GM04504 (cell line): ENCODE measurements at regions not wholly inside any gene's neighbourhood (a gene's known extent, or its start where the extent isn't known, plus 50 kb on each side); places are given as distances from the start of the nearest gene placed in this dataset.
"Not testable (repeated sequence)": the region's sequence is repeated elsewhere in the genome, so short reads cannot be mapped to it uniquely, and the experiment has no call there.

ENCODE experiments used
- DNase-seq: peaks from one replicate; pipeline ENCODE4 v3.0.0-alpha.2; 2012; ENCODE audit warnings: low read depth

DNA sequence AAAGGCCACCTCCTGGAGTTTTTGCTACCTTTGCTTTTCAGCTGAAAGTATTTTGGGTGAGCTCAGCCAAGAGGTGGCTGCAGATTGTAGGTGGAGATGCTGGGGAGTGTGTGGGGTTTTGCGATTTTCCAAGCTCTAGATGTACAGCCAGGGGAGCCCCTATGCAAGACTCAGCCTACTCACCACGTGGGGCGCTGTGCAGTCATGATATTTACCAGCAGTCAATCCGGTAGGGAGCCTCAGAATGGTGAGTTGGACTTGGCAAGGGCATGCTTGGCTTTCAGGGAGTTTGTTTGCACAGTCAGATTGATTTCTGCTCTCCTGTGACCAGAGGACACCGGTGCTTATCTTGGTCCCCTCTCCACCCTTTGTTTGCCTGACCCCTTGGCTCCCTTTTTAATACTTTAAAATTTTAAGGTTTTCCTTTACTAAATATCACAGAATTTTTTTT, 175.3 kb downstream of the UTP18 start:
- DNase-seq = no peak

DNA sequence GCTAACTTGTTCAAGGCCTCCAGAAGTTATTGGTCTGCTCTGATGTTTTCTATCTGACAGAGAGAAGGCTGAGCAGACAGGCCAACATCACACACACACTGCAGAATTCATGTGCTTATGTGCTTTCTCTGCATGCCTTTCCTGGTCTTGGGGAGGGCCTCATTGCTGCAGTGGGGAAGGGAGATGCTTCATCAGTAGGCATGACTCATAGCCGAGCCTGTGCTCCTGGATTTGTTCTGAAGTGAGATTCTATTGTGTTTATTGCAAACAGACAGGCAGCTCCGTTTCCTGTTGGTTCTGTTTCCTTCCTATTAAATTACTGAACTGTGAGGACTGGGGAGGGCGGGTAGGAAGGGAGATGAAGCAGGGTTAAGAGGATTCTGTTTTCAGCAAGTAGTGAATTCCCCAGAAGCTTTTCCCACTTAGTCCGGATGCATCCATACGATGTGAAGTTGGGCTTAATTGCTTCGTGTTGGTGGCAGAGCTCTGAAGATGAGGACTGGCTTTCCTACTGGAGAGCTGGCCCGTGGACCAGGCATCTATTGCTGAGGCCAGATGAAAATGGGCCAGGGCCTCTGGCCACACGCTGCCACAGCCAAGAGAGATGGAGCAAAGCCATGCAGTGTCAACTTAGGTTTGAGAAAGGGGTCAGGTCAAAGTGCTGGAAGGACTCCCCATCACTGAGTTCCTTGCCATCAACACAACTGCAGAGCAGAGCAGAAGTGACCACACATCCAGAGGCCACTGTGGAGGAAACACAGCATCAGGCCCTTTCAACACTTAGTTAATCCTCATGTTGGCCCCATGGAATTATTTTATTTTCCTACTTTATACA, 179.3 kb downstream of the UTP18 start:
- no peak for DNase-seq

DNA sequence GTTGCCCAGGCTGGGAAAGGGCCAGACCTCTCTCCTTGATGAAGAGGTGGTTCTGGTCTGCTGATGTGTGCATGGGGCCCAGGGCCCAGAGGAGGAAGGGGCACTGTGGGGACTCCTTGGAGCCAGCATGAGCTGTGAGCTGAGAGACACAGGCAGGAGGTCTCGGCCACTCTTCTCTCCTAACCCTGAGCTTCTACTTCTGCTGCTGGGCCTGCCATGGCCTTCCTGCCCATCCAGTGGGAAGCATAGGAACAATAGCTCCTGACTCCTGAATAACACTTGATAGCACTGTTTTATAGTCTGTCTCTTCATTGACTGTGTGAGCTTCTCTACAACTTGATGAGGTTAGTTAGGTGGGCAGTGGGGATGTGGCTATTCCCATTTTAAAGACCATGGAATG, 181.1 kb downstream of the UTP18 start:
- DNase-seq = no peak

DNA sequence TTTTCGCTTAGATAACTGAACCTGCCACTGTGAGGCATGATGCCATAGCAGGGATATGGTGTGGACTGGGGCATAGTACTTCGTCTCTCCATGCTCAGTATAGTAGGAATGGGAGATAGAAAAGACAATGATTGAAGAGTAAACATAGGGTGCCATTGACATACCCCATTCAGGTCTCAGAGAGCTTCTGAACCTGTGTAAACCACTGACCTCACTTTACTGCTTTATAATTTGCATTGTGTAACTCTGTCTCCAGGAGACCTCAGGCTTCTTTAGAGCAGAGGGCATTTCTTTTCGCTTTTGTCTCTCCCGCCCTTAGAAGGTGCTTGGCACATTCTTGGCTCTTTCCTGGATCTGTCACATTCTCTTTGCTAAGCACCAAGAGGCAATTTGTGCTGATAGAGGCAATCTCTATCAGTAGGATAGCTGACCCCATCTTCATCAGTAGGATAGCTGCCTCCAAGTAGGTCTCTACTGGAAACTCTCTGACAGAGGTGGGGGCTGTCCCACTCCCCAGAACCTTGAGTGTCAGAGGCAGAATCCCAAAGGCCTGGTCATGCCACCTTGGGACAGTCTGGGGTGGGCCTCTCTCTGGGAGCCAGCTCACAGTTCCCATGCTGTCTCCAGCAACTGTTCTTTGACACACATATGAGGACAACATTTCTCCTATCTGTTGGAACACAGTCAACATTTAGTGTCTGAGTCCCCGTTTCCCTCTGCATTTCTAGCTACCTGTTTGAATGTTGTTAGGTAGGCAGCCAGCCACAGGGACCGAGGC, 181.9 kb downstream of the UTP18 start:
- no peak for DNase-seq

DNA sequence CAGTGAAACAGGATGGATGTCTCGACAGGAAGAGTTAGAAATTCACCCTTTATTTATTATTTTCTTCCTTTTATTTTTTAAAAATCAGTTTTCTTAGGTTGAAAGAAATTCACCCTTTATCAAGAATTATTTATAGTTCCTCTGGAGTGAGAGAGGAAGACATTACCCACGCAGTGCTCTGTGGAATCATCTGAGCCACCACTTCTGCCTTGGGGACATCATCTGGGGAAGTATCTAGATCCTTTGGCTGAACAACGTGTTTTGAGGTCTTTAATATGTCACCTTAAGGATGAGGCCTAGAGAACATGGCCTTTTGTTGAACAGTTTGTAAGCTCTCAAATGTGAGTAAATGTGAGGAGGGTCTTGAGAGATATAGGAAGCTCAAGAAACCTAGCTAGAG, 183.3 kb downstream of the UTP18 start:
- no peak for DNase-seq

DNA sequence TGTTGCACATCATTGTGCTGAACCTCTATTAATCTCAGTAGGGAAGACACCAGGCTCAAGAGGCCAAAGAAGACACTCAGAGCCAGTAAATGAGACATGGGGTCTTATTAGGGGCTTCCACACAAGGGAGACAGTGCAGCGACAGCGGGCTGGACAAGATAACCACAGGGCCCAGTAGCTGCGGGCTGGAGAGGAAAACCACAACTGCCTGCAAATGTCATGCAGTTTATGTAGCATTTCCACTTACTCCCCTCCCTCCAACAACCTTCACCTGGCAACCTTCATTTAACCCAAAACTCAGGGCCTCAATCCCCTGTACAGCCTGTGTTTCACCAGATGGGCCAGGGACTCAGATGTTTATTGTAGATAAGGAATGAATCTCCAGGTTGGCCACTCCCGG, 185.6 kb downstream of the UTP18 start:
- no peak for DNase-seq

DNA sequence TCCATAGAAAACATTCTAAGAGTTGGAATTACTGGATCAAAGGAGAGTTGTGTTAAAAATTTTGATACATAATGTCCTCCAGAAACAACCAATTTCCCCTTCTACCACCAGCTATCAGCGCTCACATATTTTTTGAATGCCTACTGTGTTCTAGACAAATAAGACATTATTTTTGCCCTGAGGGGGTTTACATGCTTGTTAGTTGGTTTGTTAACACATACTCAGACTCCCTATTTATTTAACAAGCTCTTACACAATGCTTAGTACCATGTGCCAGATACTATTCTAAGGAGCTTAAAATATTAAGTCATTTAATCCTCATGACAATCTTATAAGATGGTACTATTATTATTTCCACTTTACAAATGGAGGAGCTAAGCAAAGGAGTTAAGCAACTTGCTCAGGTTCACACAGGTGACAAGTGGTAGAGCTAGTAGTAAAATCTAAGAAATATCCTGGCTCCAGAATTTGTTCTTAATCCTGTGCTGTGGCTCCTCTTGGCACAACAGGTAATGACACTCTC, 194.2 kb downstream of the UTP18 start:
- DNase-seq = no peak

DNA sequence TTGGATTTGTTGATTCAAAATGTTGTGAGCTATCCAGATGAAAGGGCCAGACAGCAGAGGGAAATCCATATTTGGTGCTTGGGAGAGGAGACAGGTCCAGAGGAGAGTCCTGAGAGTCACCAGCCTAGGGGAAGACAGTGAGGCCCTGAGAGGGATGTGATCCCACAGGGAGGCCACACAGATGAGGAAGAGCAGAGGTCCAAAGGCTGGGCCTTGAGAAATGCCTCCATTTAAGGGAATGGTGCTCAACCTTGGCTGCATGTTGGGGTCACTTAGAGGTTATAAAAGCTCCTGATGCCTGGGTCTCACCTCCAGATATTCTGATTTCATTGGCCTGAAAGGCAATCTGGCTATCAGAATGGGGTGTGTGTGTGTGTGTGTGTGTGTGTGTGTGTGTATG, 194.9 kb downstream of the UTP18 start:
- DNase-seq = no peak

DNA sequence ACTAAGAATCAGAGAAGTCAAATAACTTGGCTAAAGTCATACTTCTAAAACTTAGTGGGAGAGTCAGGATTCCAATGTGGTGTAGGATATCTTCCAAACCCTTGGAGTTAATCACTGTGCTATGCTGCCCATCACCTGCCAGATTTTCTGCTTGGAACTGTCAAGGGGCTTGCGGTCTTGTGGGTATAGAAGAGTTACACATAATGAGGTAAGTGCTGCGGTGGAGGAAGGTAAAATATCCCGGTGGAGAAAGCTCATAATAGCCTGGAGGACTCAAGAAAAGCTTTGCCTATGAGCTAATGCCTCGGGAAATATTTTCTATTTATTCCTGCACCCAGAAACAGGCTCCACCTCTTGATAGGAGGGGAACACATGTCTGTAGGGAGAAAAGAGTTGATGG, 195.6 kb downstream of the UTP18 start:
- DNase-seq = no peak

DNA sequence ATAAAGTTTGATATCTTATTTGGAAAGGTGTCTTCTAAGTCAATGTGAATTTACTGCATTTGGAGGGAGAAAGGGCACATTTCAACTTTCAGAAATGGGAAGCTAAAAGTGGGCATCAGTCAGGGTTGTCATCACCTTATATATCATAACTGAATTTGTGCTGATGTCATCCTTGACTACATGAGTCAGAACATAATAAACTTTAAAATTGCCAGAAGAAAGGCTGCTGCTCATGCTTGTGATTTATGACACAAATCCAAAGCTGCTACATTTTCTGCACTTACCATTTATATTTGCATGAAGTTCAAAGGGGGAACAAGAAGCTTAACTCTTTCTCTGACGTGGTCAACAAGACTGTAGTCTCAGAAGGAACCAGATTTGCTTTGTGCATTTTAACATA, 196.6 kb downstream of the UTP18 start:
- no peak for DNase-seq

DNA sequence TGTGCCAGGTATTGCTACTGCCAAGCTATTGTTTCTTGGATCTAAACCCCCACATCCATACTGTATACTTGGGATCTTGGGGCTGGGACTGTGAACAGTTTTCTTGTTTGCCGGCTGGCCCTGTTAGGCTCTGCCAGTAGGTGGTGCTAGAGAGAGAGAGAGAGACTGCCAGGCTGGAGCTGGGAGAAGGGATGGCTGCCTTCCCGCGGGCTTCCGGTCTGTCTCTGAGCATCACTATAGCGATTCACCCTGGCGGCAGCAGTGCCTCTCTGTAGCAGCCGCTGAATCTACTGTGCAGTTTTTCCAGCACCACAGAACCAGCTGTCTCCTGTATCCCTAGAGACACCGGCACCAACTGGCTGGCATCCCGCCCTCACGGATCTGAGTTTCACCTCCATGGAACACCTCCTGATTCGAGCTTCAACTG, 201.2 kb downstream of the UTP18 start:
- DNase-seq = peak; percentile 2

DNA sequence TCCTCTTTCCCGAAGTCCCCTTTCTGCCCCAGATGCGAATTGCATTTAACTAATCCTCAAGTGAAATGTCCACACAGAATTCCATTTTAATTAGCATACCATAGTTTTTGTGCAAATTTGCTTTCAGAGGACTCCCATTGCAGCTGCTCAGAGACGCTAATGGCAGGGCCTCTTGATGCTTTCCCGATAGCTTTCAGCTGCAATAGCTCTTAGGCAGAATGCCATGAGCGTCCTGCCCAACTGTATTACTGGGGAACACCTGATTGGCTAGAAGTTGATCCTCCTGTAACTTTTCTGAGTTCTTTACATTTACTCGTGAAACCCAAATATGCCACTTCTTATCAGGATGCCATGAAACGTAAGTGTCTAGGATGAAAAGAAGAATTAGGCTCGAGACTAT, 203.0 kb downstream of the UTP18 start:
- no peak for DNase-seq

DNA sequence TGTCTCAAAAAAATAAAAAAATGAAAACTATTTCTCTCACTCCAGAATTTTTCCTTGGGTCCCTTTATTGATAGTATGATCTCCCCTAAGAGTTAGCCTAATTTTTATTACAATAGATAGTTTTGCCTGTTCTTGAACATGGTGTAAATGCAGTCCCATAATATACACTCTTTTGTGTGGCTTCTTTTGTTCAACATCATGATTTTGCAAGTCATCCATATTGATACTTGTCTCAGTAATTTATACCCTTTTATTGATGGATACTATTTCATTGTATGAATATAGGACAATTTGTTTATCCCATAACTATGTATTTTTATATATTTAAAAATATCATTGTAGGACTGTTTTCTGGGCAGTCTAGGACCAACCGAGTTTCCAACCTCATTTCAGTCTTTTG, 207.0 kb downstream of the UTP18 start:
- no peak for DNase-seq

DNA sequence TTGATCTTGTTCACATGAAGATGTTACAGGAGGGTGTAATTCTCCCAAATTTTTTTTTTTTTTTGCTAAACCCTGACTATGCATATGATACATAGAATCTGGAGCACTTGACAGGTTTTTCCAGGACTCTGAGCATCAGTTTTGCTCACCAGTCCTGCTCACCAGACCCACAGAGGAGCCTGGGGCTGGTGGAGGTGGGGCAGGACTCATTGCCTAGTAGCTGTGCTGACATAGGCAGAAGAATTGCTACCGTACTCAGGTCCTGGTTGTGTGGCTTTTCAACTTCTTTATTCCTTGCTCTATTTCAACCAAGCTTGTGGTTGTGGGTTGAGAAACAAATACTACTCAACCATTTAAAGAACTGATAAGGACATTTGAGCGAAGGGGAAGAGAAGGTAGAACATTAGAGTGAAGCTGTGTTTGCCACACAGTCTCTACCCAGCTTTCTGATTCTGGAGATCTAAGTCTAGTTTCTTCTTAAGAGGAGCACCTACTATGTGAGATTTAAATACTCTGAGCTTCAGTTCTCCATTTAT, 212.4 kb downstream of the UTP18 start:
- no peak for DNase-seq

DNA sequence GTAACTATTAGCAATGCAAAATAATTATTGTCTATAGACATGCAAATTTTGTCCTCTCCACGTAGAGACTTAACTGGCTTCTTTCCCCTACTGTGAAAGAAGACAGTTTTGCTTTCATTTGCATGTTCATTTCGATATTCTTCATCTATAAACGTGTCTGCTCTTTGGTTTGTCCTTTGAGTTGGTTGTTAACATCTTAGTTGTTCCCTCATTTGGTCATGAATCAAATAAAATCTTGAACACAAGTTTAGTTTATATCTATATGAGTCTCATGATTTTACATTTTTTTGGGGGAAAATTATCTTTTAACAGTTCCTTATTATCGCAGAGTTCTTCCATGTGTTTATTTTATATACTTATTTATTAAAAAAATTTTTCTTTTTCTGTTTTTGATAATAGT, 214.4 kb downstream of the UTP18 start:
- DNase-seq = no peak

DNA sequence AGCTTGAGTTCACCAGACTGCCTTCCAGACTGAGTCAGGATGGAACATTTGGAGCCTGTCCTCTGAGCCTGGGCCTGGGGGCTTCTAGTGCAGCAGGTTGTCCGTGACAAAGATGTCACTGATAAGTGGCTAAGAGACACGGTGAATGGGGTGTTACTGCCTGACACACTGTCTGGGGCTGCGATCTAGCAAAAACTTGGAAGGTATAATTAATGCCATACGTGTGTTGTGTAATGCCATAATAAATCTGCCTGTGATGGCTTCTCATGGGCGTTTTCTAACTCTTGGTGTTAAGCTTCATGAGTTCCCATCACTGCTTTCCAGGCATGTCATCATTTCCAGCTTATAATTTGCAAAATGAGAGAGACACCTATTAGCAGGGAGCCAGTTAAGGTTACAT, 215.4 kb downstream of the UTP18 start:
- peak; percentile 2 for DNase-seq

DNA sequence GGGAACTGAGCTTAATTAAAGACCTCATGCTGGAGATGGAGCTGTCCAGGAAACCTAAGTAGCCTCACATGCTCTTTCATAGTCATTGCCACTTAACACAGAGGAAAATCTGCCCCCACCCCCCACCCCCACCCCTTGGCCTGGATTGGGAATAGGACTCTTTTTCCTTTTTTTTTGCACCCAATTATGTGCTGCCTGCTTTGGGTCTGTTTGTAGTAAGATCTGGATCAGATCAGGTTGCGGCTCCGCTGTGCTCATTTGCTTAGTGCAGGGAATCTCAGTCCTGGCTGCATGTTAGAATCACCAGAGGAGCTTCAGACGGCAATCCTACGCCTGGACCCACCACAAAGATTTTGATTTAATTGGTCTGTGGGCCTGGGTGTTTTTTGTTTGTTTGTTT, 219.0 kb downstream of the UTP18 start:
- no peak for DNase-seq

DNA sequence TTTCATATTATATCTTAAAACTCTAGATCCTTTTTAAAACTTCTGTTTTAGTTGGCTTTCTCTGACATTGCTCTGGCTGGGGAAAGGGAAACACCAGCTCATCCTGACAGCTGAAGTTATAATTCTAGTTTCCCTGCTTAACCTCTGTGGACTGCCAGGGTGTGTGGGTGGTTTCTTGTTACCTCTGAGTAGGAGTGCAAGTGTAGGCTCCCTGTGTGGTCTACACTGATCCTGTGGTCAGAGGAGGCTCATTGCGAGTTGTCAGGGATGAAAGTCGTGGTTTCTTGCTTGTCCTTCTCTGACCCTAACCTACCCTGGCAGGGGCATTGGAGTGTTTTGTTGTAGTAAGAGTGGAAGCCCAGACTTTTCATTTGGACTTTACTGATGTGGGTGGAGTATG, 221.0 kb downstream of the UTP18 start:
- DNase-seq = no peak

DNA sequence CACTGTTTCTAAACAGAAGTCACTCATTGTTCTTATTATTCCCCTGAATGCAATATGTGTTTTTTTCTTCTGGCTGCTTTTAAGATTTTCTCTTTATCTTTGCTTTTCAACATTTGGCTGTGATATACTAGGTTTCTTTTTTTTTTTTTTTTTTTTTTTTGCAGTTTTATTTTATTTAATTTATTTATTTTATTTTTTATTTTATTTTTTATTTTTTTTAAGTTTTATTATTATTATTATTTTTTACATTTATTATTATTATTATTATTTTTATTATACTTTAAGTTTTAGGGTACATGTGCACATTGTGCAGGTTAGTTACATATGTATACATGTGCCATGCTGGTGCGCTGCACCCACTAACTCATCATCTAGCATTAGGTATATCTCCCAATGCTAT, 221.9 kb downstream of the UTP18 start:
- DNase-seq = not testable (repeated sequence)

DNA sequence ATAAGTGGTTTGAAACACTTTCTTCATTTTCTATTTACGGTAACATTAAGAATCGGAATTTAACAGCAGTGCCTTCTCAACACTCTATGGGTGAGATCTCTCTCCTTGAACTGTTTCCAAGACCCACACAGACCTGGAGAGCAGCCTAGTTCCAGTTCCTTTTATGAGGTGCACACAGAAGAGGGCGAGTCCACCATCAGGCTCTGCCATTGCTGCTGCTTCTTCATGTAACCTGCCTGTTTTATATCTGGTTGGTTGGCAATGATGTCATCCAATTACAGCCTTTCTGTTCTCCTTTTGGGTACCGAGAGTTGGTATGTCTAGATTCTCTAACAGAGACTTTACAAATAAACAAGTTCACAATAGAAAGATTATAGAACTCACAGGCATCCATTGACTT, 225.7 kb downstream of the UTP18 start:
- no peak for DNase-seq

DNA sequence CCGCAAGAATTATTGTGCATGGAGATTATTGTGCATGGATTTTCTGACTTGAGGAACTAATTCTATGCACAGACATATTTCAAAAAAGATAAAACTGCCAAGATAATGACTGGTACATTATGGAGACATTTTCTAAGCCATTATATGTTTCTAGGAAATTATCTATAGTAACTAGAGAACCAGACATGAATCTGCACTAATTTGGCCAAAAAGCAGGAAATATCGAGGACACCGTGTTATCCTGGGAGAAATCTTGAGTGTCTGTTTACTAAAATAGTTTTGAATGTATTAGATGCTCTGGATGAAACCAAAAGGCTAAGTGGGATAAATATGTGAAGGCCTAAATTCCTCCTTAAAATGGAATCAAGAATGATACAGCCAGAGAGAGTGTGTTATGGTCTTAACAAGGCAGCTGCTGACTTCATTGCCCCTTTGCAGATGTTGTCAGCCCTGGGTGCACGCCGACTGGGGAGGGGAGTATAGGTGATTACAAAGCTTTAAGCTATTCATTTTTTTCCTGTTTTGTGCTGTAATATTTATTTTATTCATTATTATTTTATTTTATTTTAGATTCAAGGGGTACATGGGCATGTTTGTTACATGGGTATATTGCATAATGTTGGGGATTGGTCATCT, 226.7 kb downstream of the UTP18 start:
- no peak for DNase-seq

DNA sequence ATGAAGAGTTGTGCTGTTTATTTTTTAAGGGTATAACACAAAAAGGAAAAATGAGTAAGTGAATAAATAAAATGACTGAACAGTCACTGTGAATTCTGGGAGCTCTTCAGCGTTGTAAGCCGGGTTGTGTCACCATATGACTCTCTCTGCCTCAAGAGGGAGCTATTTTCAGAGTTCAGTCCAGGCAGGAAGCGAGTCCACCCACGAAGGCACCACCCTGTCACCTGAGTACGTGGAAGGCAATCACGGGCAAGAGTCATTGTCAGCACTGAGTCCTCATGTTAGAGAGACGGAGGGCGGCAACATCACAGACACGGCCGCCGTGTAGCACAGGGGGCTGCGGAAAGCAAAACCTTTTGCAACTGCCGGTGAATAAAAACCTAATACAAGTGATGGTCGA, 227.6 kb downstream of the UTP18 start:
- no peak for DNase-seq

DNA sequence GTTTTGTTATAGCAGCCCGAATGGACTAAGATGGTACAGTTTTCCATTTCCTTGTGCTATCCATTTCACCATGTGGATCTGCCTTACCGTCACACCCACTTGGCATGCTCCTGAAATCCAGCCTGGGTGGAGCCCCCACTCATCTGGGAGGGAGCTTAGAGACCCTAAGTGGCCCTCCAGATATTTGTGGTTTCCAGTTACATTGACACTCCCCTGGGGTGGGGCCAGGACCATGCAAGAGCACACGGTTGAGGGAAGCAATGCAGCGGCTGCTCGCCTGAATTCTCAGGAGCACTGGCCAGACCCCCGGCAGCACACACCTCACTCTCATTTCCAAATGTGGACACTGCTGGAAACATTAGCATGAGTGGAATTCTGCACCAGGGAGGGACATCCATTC, 231.1 kb downstream of the UTP18 start:
- no peak for DNase-seq
